SIG-M5 (cell line): ENCODE measurements at regions not wholly inside any gene's neighbourhood (a gene's known extent, or its start where the extent isn't known, plus 50 kb on each side); places are given as distances from the start of the nearest gene placed in this dataset.
"Not testable (repeated sequence)": the region's sequence is repeated elsewhere in the genome, so short reads cannot be mapped to it uniquely, and the experiment has no call there.

Source experiments
- DNase-seq: peaks from one replicate; lab custom pipeline; 2025; lab: John Stamatoyannopoulos, UW

DNA sequence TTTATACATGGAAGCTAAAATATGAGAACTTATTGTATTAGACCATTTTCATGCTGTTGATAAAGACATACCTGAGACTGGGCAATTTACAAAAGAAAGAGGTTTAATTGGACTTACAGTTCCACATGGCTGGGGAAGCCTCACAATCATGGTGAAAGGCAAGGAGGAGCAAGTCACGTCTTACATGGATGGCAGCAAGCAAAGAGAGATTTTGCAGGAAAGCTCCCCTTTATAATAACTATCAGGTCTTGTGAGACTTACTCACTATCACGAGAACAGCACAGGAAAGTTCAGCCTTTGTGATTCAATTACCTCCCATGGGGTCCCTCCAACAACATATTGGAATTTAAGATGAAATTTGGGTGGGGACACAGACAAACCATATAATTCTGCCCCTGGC, 740.1 kb upstream of the NECTIN3 start:
- not testable (repeated sequence) for DNase-seq

- no peak for DNase-seq
Measured at GRCh38 chr3:110332629-110333028, 739.0 kb upstream of the NECTIN3 start.

GRCh38 chr3:110341047-110341446, 730.6 kb upstream of the NECTIN3 start:
- no peak for DNase-seq

GRCh38 chr3:110343376-110343775, 728.2 kb upstream of the NECTIN3 start:
- DNase-seq: no peak

DNA sequence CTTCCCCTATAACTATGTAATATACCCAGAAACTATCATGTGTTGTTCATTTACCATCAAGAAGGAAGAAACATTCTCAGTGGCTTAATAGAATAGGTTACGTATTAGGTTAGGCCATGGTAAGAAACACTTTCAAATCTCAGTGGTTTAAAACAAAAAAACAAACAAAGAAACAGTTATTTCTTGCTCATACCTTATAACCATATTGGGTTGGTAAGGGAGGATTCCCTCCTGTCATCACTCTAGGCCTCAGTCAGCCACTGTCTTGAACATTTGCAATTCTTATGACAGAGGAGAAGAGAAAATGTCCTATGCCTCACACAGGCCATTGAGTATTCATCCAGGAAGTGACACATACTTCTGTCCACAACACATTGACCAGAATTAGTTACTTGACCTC, 727.7 kb upstream of the NECTIN3 start:
- DNase-seq: no peak

DNA sequence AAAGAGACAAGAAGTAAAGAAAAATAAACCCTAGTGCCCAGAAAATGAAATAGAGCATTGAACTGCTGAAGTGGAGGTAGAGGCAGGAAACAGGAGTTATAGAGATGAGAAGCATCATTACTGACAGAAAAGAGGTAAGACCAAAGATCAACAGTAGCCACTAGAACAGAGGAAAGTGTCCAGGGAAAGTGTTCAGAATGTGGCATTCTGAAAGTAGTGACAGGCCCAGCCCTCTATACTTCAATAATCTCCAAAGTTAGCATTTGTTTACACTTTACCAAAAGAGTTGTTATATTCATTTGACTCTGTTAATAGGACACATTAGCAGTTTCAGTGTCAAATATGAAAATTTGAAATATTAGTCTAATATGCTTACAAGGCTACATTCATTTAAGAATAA, 727.1 kb upstream of the NECTIN3 start:
- DNase-seq: no peak

- DNase-seq: no peak
Measured at GRCh38 chr3:110344897-110345767, 726.5 kb upstream of the NECTIN3 start.

DNA sequence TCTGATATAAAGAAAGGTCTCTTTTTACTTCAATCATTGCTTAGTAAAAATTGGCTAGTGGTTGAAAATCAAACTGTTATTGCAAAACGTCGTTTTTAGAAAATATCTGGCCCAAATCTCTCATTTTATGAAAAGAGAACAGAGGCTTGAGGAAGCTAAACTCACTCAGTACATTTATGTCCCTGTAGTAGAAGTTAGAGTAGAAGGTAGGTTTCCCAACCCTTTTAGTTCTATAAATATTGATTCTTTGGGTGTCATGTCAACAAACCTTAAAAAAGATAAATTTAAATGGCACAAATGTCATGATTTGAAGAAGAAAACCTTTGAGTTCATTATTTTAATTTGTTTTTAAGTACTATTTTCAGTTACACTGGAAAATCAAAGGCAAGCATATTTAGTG, 722.3 kb upstream of the NECTIN3 start:
- no peak for DNase-seq

GRCh38 chr3:110352841-110353604, 718.6 kb upstream of the NECTIN3 start:
- no peak for DNase-seq

GRCh38 chr3:110362751-110363150, 708.9 kb upstream of the NECTIN3 start:
- no peak for DNase-seq

- DNase-seq: not testable (repeated sequence)
Measured at GRCh38 chr3:110367289-110367688, 704.3 kb upstream of the NECTIN3 start.

GRCh38 chr3:110375751-110376518, 695.7 kb upstream of the NECTIN3 start:
- no peak for DNase-seq

DNA sequence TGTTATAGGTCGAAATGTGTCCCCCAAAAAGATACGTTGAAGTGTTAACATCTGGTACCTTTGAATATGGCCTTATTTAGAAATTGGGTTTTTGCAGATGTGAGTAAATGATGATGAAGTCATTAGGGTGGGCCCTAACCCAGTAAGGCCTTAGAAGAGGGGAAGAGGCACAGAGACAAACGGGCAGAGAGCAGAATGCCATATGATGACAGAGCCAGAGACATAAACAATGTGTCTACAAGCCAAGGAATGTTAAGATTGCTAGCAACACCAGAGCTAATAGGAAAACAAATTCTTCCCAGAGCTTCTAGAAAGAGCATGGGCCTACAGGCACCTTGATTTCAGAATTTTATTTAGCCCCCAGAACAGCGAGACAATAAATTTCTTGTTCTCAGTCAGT, 693.1 kb upstream of the NECTIN3 start:
- DNase-seq: no peak

DNA sequence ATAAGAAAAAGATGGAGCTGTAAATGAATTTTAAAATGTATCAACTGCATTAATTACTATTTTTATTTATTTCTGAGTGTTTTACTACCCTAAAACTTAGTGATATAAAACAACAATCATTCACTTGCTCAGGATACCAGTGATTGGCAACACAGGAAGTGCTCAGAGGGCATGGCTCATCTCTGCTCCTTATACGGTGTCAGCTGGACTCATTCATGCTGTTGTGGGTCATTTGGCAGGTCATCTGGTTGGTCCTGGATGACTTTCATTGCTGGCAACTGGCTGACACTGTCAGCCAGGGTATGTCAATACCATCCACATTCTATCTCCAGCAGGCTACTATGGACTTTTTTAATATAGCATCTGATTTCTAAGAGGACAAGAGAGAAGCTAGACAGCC, 689.6 kb upstream of the NECTIN3 start:
- no peak for DNase-seq

GRCh38 chr3:110383356-110383755, 688.3 kb upstream of the NECTIN3 start:
- DNase-seq: no peak

DNA sequence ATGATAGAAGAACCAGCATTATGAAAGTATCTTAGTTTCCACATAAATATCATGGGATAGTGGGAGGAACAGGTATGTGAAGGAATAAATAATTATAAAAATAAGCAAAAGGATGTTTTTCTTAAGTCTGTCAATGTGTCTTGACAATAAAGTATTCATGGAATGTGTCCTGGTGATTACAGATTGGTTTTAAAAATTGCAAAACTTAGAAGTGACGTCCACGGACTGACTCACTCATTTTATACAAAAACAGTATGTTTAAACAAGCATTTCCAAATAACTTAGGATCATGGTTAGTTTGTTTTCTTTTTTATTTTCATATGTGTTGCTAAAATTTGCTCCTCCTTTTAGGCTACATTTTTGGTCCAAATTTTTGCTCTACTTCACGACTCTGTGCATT, 687.0 kb upstream of the NECTIN3 start:
- no peak for DNase-seq

GRCh38 chr3:110389005-110389404, 682.6 kb upstream of the NECTIN3 start:
- DNase-seq: no peak

- no peak for DNase-seq
Measured at GRCh38 chr3:110390372-110390771, 681.2 kb upstream of the NECTIN3 start.

- DNase-seq: no peak
Measured at GRCh38 chr3:110391042-110391441, 680.6 kb upstream of the NECTIN3 start.

DNA sequence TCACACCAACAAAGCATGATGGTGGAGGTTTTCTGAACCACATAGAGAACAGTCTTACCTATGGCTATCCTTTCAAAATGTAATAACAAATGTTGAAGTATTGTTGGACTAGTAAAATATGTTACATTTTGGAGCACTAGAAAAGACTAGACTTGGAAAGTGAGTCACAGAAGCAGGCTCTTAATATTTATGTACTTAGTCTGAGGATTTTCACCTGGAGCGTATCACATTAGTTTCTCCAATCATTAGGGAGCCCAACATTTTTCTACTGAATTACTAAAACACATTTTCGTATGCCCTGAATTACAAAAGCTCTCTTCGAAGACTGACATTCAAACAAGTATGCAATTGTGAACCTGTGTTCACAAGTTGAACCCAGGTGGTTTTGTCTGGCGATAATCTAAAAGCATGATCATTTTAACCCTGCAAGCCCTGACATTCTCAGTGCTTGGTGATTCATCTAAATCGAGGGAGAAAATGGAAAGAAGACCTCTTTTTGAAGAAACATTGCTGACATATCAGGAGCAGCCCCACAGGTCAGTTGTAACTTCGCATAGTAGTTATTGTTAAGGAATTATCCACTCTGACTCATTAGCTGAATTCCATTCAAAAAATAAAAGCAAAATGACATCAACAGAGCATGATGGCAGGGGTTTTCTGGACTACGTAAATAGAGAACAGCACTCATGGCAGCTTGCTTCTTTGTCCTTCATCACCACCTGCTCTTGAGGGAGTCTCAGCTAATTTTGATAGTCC, 679.8 kb upstream of the NECTIN3 start:
- DNase-seq: no peak

GRCh38 chr3:110393941-110394340, 677.7 kb upstream of the NECTIN3 start:
- no peak for DNase-seq

GRCh38 chr3:110397115-110397514, 674.5 kb upstream of the NECTIN3 start:
- DNase-seq: no peak
